HG03439 (cell line): ENCODE measurements at regions not wholly inside any gene's neighbourhood (a gene's known extent, or its start where the extent isn't known, plus 50 kb on each side); places are given as distances from the start of the nearest gene placed in this dataset.

Experiments used
- ATAC-seq: cut with Tn5 transposase; IDR thresholded peaks from one replicate; pipeline ENCODE4 v1.9.1; 2021; ENCODE audit warnings: mild to moderate bottlenecking, moderate library complexity; ENCODE audit not compliant: unreplicated experiment

GRCh38 chr20:17858450-17859001 lies 110.1 kb downstream of the SNX5 start:
- no peak for ATAC-seq

DNA sequence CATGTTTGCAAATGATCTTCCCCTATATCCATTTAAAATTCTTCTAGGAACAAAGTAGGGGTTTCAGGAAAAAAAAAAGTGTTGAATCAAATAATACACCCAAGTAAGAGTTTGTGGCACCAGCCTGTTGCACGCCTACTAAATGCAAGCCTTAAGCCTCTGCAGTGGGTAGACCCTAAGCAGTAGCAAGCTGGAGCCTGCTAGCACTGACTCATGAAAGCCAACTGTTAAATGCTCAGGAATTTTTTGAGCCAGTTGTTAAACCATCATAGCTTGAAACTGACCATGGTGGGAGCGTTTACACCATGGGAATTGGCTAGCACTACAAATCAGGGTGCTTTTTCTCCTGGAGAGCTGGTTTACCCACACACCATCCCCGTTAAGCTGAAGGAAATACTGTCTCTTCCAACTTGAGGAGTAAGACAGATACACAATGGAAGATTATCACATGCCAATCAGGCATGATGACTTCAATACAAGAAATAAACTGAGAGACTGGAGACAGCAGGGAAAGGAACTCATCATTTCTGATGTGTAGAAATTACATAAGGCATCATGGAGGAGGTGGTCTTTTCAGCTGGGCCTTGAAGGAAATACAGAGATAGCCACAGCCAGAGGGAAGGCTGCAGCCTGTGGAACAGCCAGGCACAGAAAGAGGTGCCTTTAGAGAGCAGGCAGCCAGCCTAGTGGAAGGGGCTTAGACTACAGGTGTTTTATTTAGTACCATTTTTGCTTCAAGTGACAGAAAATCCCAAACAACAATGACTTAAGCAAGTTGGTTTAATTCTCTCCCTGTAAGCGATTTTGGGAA lies 110.8 kb downstream of the SNX5 start:
- ATAC-seq: no peak

DNA sequence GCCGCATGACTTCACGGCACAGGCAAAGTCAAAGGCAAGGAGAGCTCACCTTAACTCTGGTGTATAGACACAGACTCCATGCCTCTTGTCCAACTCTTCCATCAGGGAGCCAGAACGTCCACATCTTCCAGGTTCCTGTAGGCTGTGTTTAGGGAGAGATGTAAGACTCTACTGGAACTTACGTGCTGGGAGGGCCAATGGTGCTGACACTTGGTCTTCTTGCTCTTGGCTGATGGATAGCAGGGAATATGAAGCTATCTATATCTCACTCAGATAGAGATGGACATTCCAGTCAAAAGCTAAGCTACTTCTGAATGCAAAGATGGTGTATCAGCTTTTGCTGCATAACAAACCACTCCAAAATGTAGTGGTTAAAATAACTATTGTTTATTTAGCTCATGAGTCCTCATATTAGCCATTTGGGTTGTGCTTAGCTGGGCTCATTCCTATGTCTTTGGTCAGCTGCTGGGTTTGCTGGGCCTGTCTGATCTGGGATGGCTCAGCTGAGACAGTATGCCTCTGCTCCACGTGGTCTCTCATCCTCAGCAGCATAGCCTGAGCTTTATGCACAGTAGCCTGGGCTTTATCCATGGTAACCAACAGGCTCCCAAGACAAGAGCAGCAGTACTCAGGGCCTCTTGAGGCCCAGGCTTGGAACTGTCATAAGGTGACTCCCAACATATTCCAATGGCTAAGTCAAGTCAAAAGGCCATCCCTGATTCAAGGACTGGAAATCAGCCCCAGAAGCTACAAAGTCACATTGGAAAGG lies 111.6 kb downstream of the SNX5 start:
- no peak for ATAC-seq

DNA sequence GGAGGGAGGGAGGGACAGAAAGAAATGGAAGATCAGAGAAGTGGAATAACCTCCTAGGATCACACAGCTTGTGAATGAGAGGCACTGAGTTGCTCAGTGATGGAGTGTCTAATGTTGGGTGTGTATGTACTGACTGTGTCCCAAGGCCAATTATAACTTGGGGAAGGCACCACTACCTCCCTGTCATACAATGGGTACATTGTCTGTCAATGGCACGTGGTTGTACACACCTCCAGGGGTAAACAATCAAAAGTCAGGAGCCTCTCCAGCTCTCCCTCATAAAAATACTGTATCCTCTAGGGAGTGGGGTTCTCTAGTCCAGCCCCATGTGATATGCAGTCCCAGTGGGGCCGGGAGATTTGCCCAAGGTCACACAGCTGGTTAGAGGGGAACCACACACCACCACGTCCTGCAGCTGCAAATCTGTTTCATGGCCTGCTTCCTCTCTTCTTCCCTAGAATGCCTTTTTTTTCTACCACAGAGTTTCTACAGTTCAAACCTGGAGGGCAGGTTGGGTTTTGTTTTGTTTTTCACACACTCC lies 112.5 kb downstream of the SNX5 start:
- peak; percentile 78 for ATAC-seq

GRCh38 chr20:17854307-17854903 lies 114.2 kb downstream of the SNX5 start:
- no peak for ATAC-seq

DNA sequence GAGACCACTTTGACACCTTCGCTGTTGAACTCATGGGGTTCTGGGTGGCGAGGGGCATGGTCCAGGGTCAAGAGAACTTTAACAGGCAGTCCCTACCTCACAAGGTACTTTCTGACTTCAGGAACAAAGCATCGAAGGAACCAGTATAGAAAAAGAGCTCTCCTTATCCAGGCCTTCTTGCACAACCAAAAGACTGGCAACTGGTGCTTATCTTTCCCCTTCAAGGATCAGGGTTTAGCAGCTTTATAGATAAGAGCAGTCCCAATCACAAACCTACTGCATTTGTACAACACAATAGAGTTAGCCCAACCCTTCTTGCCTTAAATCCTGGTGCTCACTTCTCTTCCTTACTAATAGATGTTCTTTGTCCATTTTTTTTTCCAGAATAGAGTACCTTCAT lies 116.3 kb downstream of the SNX5 start:
- no peak for ATAC-seq

DNA sequence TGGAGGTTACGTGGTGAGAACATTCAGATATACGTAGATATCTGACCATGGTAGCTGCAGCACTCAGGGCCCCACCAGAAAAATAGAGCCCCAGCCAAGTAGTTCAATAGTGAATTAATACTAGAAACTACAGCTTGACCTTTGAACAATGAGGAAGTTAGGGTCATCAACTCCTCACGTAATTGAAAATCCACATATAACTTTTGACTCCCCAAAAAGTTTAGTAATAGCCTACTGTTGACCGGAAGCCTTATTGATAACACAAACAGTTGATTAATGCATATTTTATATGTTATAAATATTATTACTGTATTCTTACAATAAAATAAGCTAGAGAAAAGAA lies 117.9 kb downstream of the SNX5 start:
- no peak for ATAC-seq

DNA sequence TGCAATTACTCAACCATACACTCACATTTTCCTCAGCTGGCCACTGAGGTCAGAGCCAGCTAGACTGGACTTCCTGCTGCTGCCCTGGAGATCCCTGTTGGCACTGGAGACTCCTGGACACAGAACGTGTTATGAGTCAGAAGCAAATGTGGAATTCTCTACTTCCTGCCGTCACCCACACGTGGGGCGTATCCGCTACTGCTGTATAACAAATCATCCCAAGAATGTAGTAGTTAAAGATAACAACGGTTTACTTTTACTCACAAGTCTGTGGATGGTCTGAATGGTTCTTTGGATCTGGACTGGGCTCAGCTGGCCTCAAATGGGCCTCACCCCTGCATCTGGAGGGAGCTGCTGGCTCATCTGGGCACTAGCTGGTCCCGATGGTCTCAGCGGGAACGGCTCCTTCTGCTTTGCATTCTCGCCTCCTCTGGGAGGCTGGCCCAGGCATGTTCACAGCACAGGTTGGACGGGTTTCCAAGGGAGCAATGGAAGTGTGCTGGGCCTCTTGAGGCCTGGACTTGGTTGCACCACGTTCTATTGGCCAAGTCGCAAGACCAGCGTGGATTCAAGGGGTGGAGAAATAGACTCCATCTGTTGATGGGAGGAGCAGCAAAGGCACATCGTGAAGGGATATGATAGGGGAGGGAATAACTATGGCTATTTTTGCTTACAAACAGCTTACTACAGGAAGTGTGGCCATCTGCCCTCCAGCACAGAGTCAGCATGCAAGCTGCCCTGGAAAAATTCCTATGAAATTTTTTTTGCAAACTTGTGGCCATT lies 118.5 kb downstream of the SNX5 start:
- ATAC-seq: no peak

DNA sequence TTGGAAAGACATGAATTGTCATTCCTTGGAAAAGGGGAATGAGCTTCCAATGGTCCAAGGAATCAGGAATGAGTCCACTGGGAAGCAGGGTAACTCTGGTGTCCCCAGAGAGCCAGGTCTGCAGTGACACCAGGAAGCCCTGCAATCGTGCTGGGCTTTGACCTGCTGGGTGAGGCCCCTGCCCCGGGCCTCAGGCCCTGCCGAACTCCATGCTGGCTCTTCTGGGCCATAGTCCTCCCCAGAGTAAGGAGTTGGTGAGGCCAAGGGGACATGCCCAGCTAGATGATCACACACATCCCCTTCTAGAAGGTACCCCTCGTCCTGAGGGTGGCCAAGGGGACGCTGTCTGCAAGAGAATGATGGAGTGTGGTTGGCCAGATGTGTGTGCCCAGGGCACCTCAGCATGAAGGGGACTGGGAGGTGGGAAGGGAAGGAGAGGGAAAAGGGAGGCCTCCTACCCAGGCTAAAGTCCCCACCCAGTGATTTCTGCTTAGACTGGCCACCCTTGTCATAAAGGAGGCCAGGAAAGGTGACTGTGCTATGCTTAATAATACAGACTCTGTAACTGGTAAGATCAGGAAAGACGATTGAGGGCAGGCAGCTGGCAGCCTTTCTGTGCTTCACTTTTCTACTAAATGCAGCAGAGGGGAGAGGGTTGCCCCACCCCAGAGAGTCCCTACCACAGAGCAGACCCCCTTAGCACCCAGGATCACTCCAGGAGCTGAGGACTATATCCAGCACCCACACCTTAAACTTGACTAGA lies 119.3 kb downstream of the SNX5 start:
- no peak for ATAC-seq

DNA sequence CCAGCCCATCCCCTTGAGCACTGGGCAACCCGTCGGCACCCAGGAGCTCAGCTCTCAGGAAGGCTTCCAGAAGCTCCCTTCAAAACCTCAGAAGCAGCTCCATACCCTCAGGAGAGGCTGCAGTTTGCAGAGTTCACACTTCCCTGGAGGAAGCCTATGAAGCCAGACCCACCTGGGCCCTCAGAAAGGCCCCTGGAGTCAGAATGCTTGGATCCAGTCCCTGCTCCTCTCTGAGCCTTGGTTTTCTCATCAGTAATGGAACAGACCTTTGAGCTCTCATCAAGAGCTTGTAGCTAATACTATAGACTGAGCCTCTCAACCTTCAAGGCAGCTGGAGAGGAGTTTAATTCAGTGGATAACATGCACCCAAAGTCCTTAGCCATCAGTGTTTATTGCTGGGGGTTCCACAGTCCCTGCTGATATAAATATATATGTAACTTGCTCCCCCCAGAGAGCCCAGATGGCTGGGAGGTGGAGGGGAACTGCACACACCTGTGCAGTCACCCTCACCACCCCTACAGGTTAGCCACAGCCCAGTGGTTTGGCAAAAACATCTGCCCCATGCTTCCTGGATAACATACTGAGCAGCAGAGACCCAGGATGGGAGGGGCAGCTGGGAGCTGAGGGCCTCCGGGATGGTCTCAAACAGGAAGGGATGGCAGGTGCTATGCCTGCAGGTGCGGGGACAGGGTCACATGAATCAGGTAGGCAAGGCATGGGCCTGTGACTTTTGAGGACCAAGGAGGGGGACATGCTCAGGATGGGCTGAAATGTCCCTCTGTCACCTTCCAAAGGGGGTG lies 120.1 kb downstream of the SNX5 start:
- ATAC-seq: no peak

DNA sequence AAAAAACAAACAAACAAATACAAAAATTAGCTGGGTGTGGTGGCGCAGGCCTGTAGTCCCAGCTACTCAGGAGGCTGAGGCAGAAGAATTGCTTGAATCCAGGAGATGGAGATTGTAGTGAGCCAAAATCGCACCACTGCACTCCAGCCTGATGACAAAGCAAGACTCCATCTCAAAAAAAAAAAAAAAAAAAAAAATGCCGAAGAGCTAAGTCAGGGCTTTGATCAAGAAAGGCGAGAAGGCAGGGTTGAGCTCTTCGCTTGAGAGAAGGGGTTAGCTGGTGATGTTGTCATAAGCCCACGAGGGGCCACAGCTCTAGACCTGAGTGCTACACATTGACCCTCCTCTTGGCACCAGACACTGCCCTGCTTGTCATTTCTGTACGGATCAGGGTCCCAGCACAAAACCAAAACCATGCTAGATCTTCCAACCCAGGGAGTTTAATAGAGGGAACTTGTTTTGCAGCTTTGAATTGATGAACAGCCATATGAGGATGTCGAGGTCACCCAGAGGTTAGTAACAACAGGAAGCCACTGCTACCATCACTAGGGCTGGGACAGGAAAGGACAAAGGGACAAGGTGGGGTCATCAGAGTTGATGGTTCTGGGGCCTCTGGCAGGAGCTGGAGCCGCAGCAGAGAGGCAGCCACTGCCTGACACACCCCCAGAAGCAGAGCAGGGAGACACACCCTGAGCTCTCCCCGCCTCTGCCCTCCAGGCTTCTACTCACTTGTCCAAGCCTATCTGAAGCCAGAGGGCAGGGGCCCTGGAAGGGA lies 122.7 kb downstream of the SNX5 start:
- no peak for ATAC-seq

GRCh38 chr20:17844549-17845298 lies 123.9 kb downstream of the SNX5 start:
- no peak for ATAC-seq

DNA sequence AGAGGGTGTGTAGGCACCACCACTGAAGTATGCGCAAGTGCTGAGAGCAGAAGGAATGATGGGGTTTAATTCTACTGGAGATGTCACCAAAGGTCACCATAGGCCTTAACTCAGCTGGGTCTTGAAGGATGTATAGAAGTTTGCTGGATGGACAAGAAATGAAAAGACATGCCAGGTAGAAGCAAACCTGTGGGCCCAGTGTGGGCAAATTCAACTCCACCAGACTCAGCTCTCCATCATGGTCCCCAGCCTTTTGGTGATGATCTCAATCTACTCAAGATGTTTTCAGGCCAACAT lies 124.5 kb downstream of the SNX5 start:
- no peak for ATAC-seq

GRCh38 chr20:17843246-17844132 lies 125.1 kb downstream of the SNX5 start:
- no peak for ATAC-seq

DNA sequence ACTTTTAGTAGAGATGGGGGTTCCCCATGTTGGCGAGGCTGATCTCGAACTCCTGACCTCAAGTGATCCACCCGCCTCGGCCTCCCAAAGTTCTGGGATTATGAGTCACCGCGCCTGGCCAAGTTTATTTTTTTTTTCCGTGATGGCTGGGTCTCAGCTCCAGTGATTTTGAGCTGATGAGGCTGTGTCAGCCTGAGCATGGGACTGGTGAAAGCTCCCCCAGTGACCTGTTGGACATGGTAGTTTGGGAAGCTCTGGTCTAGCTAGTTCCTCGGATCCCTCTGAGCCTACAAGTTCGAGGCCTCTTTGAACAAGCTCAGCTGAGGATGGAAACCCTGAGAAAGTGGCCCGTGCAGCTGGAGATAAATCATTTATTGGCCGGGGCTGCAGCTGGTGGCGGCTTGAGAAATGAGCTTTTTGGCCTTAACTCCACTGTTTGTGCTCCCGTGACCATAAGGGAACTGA lies 126.8 kb downstream of the SNX5 start:
- ATAC-seq: no peak

- ATAC-seq: no peak
Measured at GRCh38 chr20:17840423-17840822, 128.2 kb downstream of the SNX5 start.

GRCh38 chr20:17838921-17839320 lies 129.7 kb downstream of the SNX5 start:
- ATAC-seq: no peak
